ENCODE measurements at regions not wholly inside any gene's neighbourhood (a gene's known extent, or its start where the extent isn't known, plus 50 kb on each side); places are given as distances from the start of the nearest gene placed in this dataset.
"Not testable (repeated sequence)": the region's sequence is repeated elsewhere in the genome, so short reads cannot be mapped to it uniquely, and the experiment has no call there.

- H3K4me3 ChIP-seq (ENCODE audit: low read depth, poor library complexity, severe bottlenecking); DNase-seq (ENCODE audit: low spot score in 2 of 2); intact Hi-C loops (cut with DNase I; ENCODE audit: low total_unique reads): not testable (repeated sequence)
- 94 to 100% methylated on average over 1 of the region's 1 CpG for WGBS, 2 donors
Observed at GRCh38 chr1:223931476-223931875, 85.7 kb upstream of the TP53BP2 start.

DNA sequence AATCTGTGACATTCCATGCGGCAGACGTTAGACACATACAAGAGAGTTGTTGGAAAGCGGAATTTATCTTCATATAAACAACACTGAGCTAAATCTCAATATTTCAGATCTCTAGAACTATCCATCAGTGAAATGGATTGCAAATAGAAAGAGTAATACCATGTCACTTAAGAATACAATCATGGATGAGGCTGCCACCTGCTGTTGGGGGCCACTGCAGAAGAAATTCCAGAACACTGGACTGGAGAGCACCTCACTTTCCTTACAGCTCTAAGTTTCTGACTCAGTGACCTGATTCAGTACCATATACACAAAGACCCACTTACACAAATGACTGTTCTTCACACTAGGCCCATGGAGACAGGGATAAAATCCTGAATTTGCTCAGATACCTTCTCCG lies 75.1 kb upstream of the TP53BP2 start:
- intact Hi-C loops (cut with DNase I; ENCODE audit: low total_unique reads); DNase-seq (ENCODE audit: low spot score in 2 of 2); H3K4me3 ChIP-seq (ENCODE audit: low read depth, poor library complexity, severe bottlenecking): not testable (repeated sequence)
- 82 to 95% methylated on average over 1 of the region's 4 CpGs for WGBS, 2 donors

DNA sequence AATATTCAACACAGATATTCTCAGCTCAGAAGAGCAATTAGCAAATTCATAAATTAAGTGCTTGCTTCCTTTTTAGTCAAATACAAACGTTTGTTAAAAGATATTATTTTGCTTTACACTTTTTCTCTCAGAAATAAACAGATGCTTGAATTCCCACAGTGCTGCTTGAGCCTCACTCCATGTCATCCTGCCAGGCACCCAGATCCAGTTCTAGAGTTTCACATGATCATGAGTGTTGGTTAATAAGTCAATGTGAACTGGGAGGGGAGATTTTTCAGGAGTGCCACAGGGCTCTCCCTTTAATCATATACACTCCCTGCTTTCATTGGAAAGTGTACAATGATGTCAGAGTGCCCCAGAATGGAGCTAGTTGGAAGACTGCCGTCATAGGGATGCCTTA lies 69.7 kb upstream of the TP53BP2 start:
- intact Hi-C loops (cut with DNase I; ENCODE audit: low total_unique reads); DNase-seq (ENCODE audit: low spot score in 2 of 2); H3K4me3 ChIP-seq (ENCODE audit: low read depth, poor library complexity, severe bottlenecking): not testable (repeated sequence)
- WGBS, 2 donors: 14 to 39% methylated on average over 1 to 2 of the region's 2 CpGs

- H3K4me3 ChIP-seq (ENCODE audit: low read depth, poor library complexity, severe bottlenecking); intact Hi-C loops (cut with DNase I; ENCODE audit: low total_unique reads); DNase-seq (ENCODE audit: low spot score in 2 of 2): not testable (repeated sequence)
- WGBS, 2 donors: 68 to 86% methylated on average over 2 of the region's 2 CpGs
Observed at GRCh38 chr1:223913715-223914114, 68.0 kb upstream of the TP53BP2 start.

GRCh38 chr1:223907943-223908587 lies 62.3 kb upstream of the TP53BP2 start:
- intact Hi-C loops (cut with DNase I; ENCODE audit: low total_unique reads); DNase-seq (ENCODE audit: low spot score in 2 of 2); H3K4me3 ChIP-seq (ENCODE audit: low read depth, poor library complexity, severe bottlenecking): not testable (repeated sequence)
- WGBS, 2 donors: 8 to 10% methylated on average over 3 of the region's 4 CpGs

DNA sequence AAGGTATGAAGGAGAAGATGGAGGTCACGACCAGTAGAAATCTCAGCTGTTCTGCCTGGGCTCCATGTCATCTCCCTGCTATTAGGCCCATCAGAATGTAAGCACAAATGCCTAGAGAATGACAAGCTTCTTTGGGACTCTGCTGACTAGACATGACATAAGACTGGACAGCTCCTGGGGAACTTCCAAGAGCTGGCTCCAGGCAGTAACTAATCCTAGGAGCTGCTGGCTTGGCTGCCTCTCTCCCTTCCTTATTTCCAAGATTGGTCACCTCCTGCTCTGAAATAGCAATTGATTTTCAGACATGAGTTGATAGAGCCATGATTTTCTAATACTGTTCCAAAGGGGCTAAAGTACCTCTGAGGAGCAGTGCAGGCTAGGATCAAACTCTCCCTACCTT lies 57.5 kb upstream of the TP53BP2 start:
- WGBS, 2 donors: no CpG with 5 or more reads among the region's 1 CpG
- DNase-seq (ENCODE audit: low spot score in 2 of 2); H3K4me3 ChIP-seq (ENCODE audit: low read depth, poor library complexity, severe bottlenecking); intact Hi-C loops (cut with DNase I; ENCODE audit: low total_unique reads): not testable (repeated sequence)

- WGBS, 2 donors: 47 to 60% methylated on average over 6 of the region's 6 CpGs
- DNase-seq (ENCODE audit: low spot score in 2 of 2); intact Hi-C loops (cut with DNase I; ENCODE audit: low total_unique reads): not testable (repeated sequence)
Observed at GRCh38 chr1:223899775-223900174, 54.0 kb upstream of the TP53BP2 start.

DNA sequence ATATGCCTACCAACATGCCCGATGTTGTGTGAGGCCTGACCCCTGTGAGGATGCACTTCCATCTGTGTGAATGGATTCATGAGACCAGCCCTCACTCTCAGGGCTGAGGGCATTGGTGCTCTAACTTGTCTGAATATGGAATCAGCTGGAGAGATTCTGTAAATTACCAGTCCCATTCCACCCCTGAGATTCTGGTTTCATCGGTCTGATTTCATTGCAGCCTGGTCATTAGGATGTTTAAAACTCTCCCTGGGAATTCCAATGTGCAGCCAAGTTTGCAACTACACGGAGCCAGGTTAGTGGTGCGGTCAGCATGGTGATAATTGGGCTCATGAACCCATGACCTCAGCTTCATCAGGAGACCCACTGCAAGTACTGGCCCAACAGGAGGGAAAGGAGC lies 51.4 kb upstream of the TP53BP2 start:
- H3K4me3 ChIP-seq (ENCODE audit: low read depth, poor library complexity, severe bottlenecking); intact Hi-C loops (cut with DNase I; ENCODE audit: low total_unique reads): not testable (repeated sequence)
- WGBS, 2 donors: 67% methylated on average over 1 of the region's 4 CpGs; no CpG with 5 or more reads in 1 of the 2 donors

More at GRCh38 chr1:223899775-223900174, 54.0 kb upstream of the TP53BP2 start:
- not testable (repeated sequence) for H3K4me3 ChIP-seq (ENCODE audit: low read depth, poor library complexity, severe bottlenecking)

DNA sequence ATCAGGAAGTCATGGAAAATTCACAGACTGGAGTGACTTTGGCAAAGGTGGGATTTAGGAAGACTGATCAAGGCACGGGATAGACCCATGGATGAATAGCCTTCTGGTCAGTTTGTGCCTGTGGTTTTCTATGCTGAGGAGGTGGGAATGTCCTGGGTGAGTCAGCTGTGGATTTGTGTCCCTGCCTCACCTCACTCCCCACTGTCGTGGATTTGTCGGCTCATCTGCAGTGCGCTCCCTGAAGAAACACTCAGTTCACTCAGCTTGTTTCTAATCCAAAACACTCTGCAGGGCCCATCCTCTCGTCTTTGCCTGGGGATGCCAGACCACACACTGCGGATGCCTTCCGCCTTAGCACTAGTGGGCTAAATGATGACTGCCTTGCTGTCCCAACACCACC lies 50.2 kb upstream of the TP53BP2 start:
- H3K4me3 ChIP-seq (ENCODE audit: low read depth, poor library complexity, severe bottlenecking); DNase-seq (ENCODE audit: low spot score in 2 of 2); intact Hi-C loops (cut with DNase I; ENCODE audit: low total_unique reads): not testable (repeated sequence)
- 74 to 79% methylated on average over 4 to 5 of the region's 7 CpGs for WGBS, 2 donors

More for the DNA sequence above, 51.4 kb upstream of the TP53BP2 start:
- not testable (repeated sequence) for DNase-seq (ENCODE audit: low spot score in 2 of 2)

Data from lower leg skin (tissue), 3 donors.